ENCODE measurements at regions not wholly inside any gene's neighbourhood (a gene's known extent, or its start where the extent isn't known, plus 50 kb on each side); places are given as distances from the start of the nearest gene placed in this dataset.

- ATAC-seq, result no peak
- TF ChIP-seq CTCF (IDR thresholded peaks at IDR 0.05), result no peak
- no peak for DNase-seq
- no peaks in the 10 kb centered on the region for H3K36me3 ChIP-seq
- no peaks in the 10 kb centered on the region for H3K4me1 ChIP-seq
- H3K27me3 ChIP-seq, result no peaks in the 10 kb centered on the region
- H3K4me3 ChIP-seq, result no peak overlapping the region
- H3K9me3 ChIP-seq, result no peaks in the 10 kb centered on the region
- no peak overlapping the region for H3K27ac ChIP-seq
- intact Hi-C loops (cut with DNase I), result no loop called here
- no peak for FAIRE-seq
Measured at GRCh38 chr4:135177321-135177720, 975.7 kb upstream of the PABPC4L start.

- intact Hi-C loops (cut with DNase I), result no loop called here
- ATAC-seq (no peak), FAIRE-seq (no peak), DNase-seq (no peak)
- Histone ChIP-seq H3K9me3 (no peaks in the 10 kb centered on the region), H3K4me1 (no peaks in the 10 kb centered on the region), H3K27ac (no peak overlapping the region), H3K4me3 (no peak overlapping the region), H3K27me3 (no peaks in the 10 kb centered on the region), H3K36me3 (no peaks in the 10 kb centered on the region)
- 76 to 82% methylated on average over 2 of the region's 2 CpGs for WGBS, 2 donors
- no peak for TF ChIP-seq CTCF (IDR thresholded peaks at IDR 0.05)
Measured at GRCh38 chr4:135166661-135167060, 965.1 kb upstream of the PABPC4L start.

- no peak for FAIRE-seq
- Histone ChIP-seq H3K27ac (no peak overlapping the region), H3K4me3 (no peak overlapping the region), H3K4me1 (no peaks in the 10 kb centered on the region), H3K27me3 (no peaks in the 10 kb centered on the region), H3K36me3 (no peaks in the 10 kb centered on the region), H3K9me3 (no peaks in the 10 kb centered on the region)
- intact Hi-C loops (cut with DNase I), result no loop called here
- no peak for TF ChIP-seq CTCF (IDR thresholded peaks at IDR 0.05)
- 72 to 73% methylated on average over 5 of the region's 5 CpGs for WGBS, 2 donors
- DNase-seq, result no peak
- ATAC-seq, result no peak
Measured at GRCh38 chr4:135164601-135165000, 963.0 kb upstream of the PABPC4L start.

DNA sequence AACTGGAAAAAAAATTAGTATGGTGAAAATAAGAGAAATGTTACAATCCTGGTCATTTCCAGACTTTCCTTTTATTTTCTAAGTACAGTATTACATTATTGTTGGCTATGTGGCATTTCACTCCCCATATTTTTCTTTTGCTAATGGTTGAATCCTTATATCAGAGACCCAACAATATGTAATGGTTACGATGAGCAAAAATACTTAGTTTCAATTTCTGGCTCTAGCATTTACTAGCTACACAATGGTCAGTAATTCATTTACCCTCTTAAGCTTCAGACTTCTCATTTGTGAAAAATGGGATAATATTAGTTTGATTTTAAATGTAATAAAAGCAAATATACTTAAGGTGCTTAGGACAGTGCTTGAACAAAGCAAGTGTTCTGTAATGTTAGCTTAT lies 942.9 kb upstream of the PABPC4L start:
- Histone ChIP-seq H3K4me3 (no peak overlapping the region), H3K9me3 (no peaks in the 10 kb centered on the region), H3K4me1 (no peaks in the 10 kb centered on the region), H3K27me3 (no peaks in the 10 kb centered on the region), H3K36me3 (no peaks in the 10 kb centered on the region), H3K27ac (no peak overlapping the region)
- intact Hi-C loops (cut with DNase I), result no loop called here
- DNase-seq, result no peak
- 55 to 75% methylated on average over 1 of the region's 1 CpG for WGBS, 2 donors
- ATAC-seq, result no peak
- TF ChIP-seq CTCF (IDR thresholded peaks at IDR 0.05), result no peak
- FAIRE-seq, result no peak

GRCh38 chr4:135124196-135124595 lies 922.6 kb upstream of the PABPC4L start:
- FAIRE-seq (no peak), DNase-seq (no peak), ATAC-seq (no peak)
- H3K36me3 ChIP-seq, result no peaks in the 10 kb centered on the region
- TF ChIP-seq CTCF (IDR thresholded peaks at IDR 0.05), result no peak
- H3K27ac ChIP-seq, result no peak overlapping the region
- no peak overlapping the region for H3K4me3 ChIP-seq
- intact Hi-C loops (cut with DNase I), result no loop called here
- no peaks in the 10 kb centered on the region for H3K9me3 ChIP-seq
- H3K4me1 ChIP-seq, result no peaks in the 10 kb centered on the region
- no peaks in the 10 kb centered on the region for H3K27me3 ChIP-seq

All from pancreas (tissue), 10 donors.